H9 (cell line): ENCODE measurements at regions not wholly inside any gene's neighbourhood (a gene's known extent, or its start where the extent isn't known, plus 50 kb on each side); places are given as distances from the start of the nearest gene placed in this dataset.

Experiments
- DNase-seq: peaks from one replicate; pipeline ENCODE4 v3.0.0-alpha.2; 2017
- H2AFZ ChIP-seq: one replicate; pipeline ENCODE4 v1.6.1; 2013; ENCODE audit warnings: mild to moderate bottlenecking, low read length, control low read depth, moderate library complexity
- H2AK5ac ChIP-seq: 2 replicates; pipeline ENCODE4 v1.6.1; 2013; ENCODE audit warnings: low read length, control low read depth, mixed read lengths; ENCODE audit not compliant: insufficient read length
- H2BK120ac ChIP-seq: one replicate; pipeline ENCODE4 v1.6.1; 2013; ENCODE audit warnings: low read depth, mild to moderate bottlenecking, low read length, control low read depth, inconsistent platforms; ENCODE audit not compliant: poor library complexity, severe bottlenecking
- H2BK12ac ChIP-seq: 2 replicates; pipeline ENCODE4 v1.6.1; 2013; ENCODE audit warnings: low read length, control low read depth, mixed read lengths, low read depth; ENCODE audit not compliant: insufficient read length
- H2BK15ac ChIP-seq: 2 replicates; pipeline ENCODE4 v1.6.1; 2013; ENCODE audit warnings: low read depth, low read length, control low read depth
- H2BK20ac ChIP-seq: one replicate; pipeline ENCODE4 v1.6.1; 2013; ENCODE audit warnings: low read depth, mild to moderate bottlenecking, low read length, control low read depth, inconsistent platforms; ENCODE audit not compliant: poor library complexity, severe bottlenecking
- H2BK5ac ChIP-seq: 2 replicates; pipeline ENCODE4 v1.6.1; 2013; ENCODE audit warnings: low read length, control low read depth, mixed read lengths; ENCODE audit not compliant: insufficient read length
- H3K14ac ChIP-seq: 2 replicates; pipeline ENCODE4 v1.6.1; 2013; ENCODE audit warnings: low read length, control low read depth; ENCODE audit not compliant: insufficient read depth
- H3K18ac ChIP-seq: 2 replicates; pipeline ENCODE4 v1.6.1; 2013; ENCODE audit warnings: low read depth, mild to moderate bottlenecking, mixed read lengths, low read length, control low read depth; ENCODE audit not compliant: insufficient read length
- H3K23ac ChIP-seq: 2 replicates; pipeline ENCODE4 v1.6.1; 2013; ENCODE audit warnings: low read length, control low read depth, mixed read lengths, low read depth; ENCODE audit not compliant: insufficient read length
- H3K23me2 ChIP-seq: 2 replicates; pipeline ENCODE4 v1.6.1; 2013; ENCODE audit warnings: low read depth, mild to moderate bottlenecking, mixed read lengths, low read length, control low read depth; ENCODE audit not compliant: insufficient read length, poor library complexity, severe bottlenecking
- H3K27ac ChIP-seq: 2 replicates; pipeline ENCODE4 v1.5.1; 2013; ENCODE audit warnings: low read length, control low read depth, mixed read lengths, low read depth; ENCODE audit not compliant: insufficient read length
- H3K27me3 ChIP-seq: 2 replicates; pipeline ENCODE4 v1.6.1; 2013; ENCODE audit warnings: low read length, control low read depth, inconsistent platforms; ENCODE audit not compliant: insufficient read depth
- H3K4ac ChIP-seq: 2 replicates; pipeline ENCODE4 v1.6.1; 2013; ENCODE audit warnings: low read depth, mild to moderate bottlenecking, control low read depth, inconsistent platforms, low read length, moderate library complexity
- H3K4me1 ChIP-seq: 2 replicates; pipeline ENCODE4 v1.6.1; 2013; ENCODE audit warnings: low read length, control low read depth, inconsistent platforms; ENCODE audit not compliant: insufficient read depth
- H3K4me2 ChIP-seq: 2 replicates; pipeline ENCODE4 v1.6.1; 2013; ENCODE audit warnings: low read length, control low read depth, mixed read lengths; ENCODE audit not compliant: insufficient read length, insufficient read depth
- H3K56ac ChIP-seq: 2 replicates; pipeline ENCODE4 v1.6.1; 2013; ENCODE audit warnings: low read depth, mild to moderate bottlenecking, mixed read lengths, low read length, control low read depth; ENCODE audit not compliant: insufficient read length
- H3K79me1 ChIP-seq: 2 replicates; pipeline ENCODE4 v1.6.1; 2013; ENCODE audit warnings: low read depth, mild to moderate bottlenecking, moderate library complexity, low read length, control low read depth, inconsistent platforms; ENCODE audit not compliant: insufficient read depth, poor library complexity, severe bottlenecking
- H3K79me2 ChIP-seq: 2 replicates; pipeline ENCODE4 v1.6.1; 2013; ENCODE audit warnings: low read length, control low read depth, inconsistent platforms; ENCODE audit not compliant: insufficient read depth
- H3K9ac ChIP-seq: 2 replicates; pipeline ENCODE4 v1.6.1; 2013; ENCODE audit warnings: low read length, control low read depth, mixed read lengths; ENCODE audit not compliant: insufficient read length; ENCODE audit errors: extremely low read depth
- H3K9me3 ChIP-seq: one replicate; pipeline ENCODE4 v1.6.1; 2013; ENCODE audit warnings: low read depth, low read length, inconsistent platforms; ENCODE audit not compliant: control insufficient read depth
- H3T11ph ChIP-seq: one replicate; pipeline ENCODE4 v1.6.1; 2013; ENCODE audit warnings: mild to moderate bottlenecking, low read length, control low read depth, inconsistent platforms
- H4K20me1 ChIP-seq: one replicate; pipeline ENCODE4 v1.6.1; 2013; ENCODE audit not compliant: control insufficient read depth, insufficient read length, insufficient read depth
- H4K5ac ChIP-seq: 2 replicates; pipeline ENCODE4 v1.6.1; 2013; ENCODE audit warnings: low read depth, mild to moderate bottlenecking, mixed read lengths, low read length, control low read depth; ENCODE audit not compliant: insufficient read length
- H4K8ac ChIP-seq: replicated peaks from 2 replicates; pipeline ENCODE4 v1.6.1; 2013; ENCODE audit warnings: low read length, control low read depth, mixed read lengths, low read depth; ENCODE audit not compliant: insufficient read length
- H4K91ac ChIP-seq: 2 replicates; pipeline ENCODE4 v1.6.1; 2013; ENCODE audit warnings: low read depth, mild to moderate bottlenecking, moderate library complexity, mixed read lengths, low read length, control low read depth; ENCODE audit not compliant: insufficient read length
- H3K27ac Mint-ChIP-seq, 3 experiments: 2 replicates in 2 of 3; 3 replicates in 1 of 3; pipeline ENCODE4 v1.8.0; 2020 to 2021; ENCODE audit warnings: mixed read lengths in 3 of 3, mild to moderate bottlenecking in 1 of 3, moderate library complexity in 1 of 3
- H3K27me3 Mint-ChIP-seq: 2 replicates; pipeline ENCODE4 v1.8.0; 2021; ENCODE audit warnings: low read depth, mild to moderate bottlenecking, moderate library complexity, mixed read lengths
- H3K36me3 Mint-ChIP-seq, 3 experiments: 2 replicates in 2 of 3; 3 replicates in 1 of 3; pipeline ENCODE4 v1.8.0; 2020 to 2021; ENCODE audit warnings: low read depth in 3 of 3, mixed read lengths in 3 of 3; ENCODE audit not compliant: insufficient read depth in 1 of 3
- H3K4me1 Mint-ChIP-seq, 2 experiments: 2 replicates each; pipeline ENCODE4 v1.8.0; 2020; ENCODE audit warnings: mixed read lengths in 2 of 2
- H3K4me3 Mint-ChIP-seq, 2 experiments: 2 replicates in 1 of 2; 3 replicates in 1 of 2; pipeline ENCODE4 v1.8.0; 2020 to 2021; ENCODE audit warnings: mild to moderate bottlenecking in 2 of 2, mixed read lengths in 2 of 2, moderate library complexity in 1 of 2
- H3K9me3 Mint-ChIP-seq, 2 experiments: 2 replicates in 1 of 2; 3 replicates in 1 of 2; pipeline ENCODE4 v1.8.0; 2020; ENCODE audit warnings: mild to moderate bottlenecking in 2 of 2, mixed read lengths in 2 of 2, moderate library complexity in 1 of 2
- CTCF ChIP-seq: fragments of 200-600 bp; sonication (generic); conservative IDR thresholded peaks from 3 replicates; pipeline ENCODE4 v1.8.0; 2021; ENCODE audit warnings: antibody characterized with exemption, mild to moderate bottlenecking
- WGBS: extraction: QIAGEN DNeasy Blood & Tissue Kit; methylation state at CpG from one replicate; pipeline ENCODE4 v1.1.7; 2013; ENCODE audit warnings: missing lambda C conversion rate, low lambda C conversion rate, mixed read lengths; ENCODE audit not compliant: insufficient read length; ENCODE audit errors: extremely low coverage; 5-methylcytosine and 5-hydroxymethylcytosine counted together

GRCh38 chr5:145536133-145536532, 299.0 kb downstream of the PRELID2 start:
- no peaks in the 10 kb centered on the region for H3K23me2 ChIP-seq
- no peak overlapping the region for H3K14ac ChIP-seq
- no peak overlapping the region for H3K4ac ChIP-seq
- no peak overlapping the region for H3K4me3 Mint-ChIP-seq
- H3K79me2 ChIP-seq: no peaks in the 10 kb centered on the region
- H3K4me1 Mint-ChIP-seq: peaks cover 3 to 4% of the 10 kb centered on the region in 2 experiments; a peak in 3 of 4 replicates
- no peaks in the 10 kb centered on the region for H4K20me1 ChIP-seq
- no peak overlapping the region for H3K27ac ChIP-seq
- H2BK5ac ChIP-seq: no peak overlapping the region
- no peak overlapping the region for H2BK12ac ChIP-seq
- H2BK15ac ChIP-seq: no peak overlapping the region
- H3K4me2 ChIP-seq: no peak overlapping the region
- H3K27me3 Mint-ChIP-seq: no peaks in the 10 kb centered on the region
- no peak overlapping the region for H4K8ac ChIP-seq
- no peaks in the 10 kb centered on the region for H3K9me3 ChIP-seq
- H2AFZ ChIP-seq: no peak overlapping the region
- H4K91ac ChIP-seq: no peak overlapping the region
- H3K23ac ChIP-seq: no peak overlapping the region
- H3K18ac ChIP-seq: no peak overlapping the region
- no peak overlapping the region for H3T11ph ChIP-seq
- no peak overlapping the region for H3K27ac Mint-ChIP-seq
- peaks cover 0 to 9% (median 0%) of the 10 kb centered on the region in 3 experiments; a peak in 4 of 7 replicates for H3K36me3 Mint-ChIP-seq
- no peak overlapping the region for H3K56ac ChIP-seq
- no peaks in the 10 kb centered on the region for H3K4me1 ChIP-seq
- H3K9me3 Mint-ChIP-seq: peaks cover 9 to 11% of the 10 kb centered on the region in 2 experiments
- TF ChIP-seq CTCF: no peak
- no peak overlapping the region for H2AK5ac ChIP-seq
- WGBS: no CpG with 5 or more reads among the region's 4 CpGs
- H3K9ac ChIP-seq: no peak overlapping the region
- H3K79me1 ChIP-seq: no peaks in the 10 kb centered on the region
- no peak overlapping the region for H2BK20ac ChIP-seq
- H2BK120ac ChIP-seq: no peak overlapping the region
- H4K5ac ChIP-seq: no peak overlapping the region
- no peaks in the 10 kb centered on the region for H3K27me3 ChIP-seq
- DNase-seq: no peak
